Lower leg skin (tissue), 4 donors: ENCODE measurements at regions not wholly inside any gene's neighbourhood (a gene's known extent, or its start where the extent isn't known, plus 50 kb on each side); places are given as distances from the start of the nearest gene placed in this dataset.
"Not testable (repeated sequence)": the region's sequence is repeated elsewhere in the genome, so short reads cannot be mapped to it uniquely, and the experiment has no call there.

Experiments used
- DNase-seq, 2 donors: peaks; one replicate each; pipeline ENCODE4 v3.0.0-alpha.2; 2019; ENCODE audit warnings: low spot score in 2 of 2
- H3K4me3 ChIP-seq: fragments of 200-600 bp; sonication (generic); 2 replicates; pipeline ENCODE4 v1.5.1; 2017; ENCODE audit warnings: mild to moderate bottlenecking, low read depth; ENCODE audit not compliant: poor library complexity, severe bottlenecking
- CTCF ChIP-seq, 3 donors: fragments of 450-650 bp; IDR thresholded peaks; one replicate each; pipeline ENCODE4 v1.5.1; 2016; ENCODE audit warnings: antibody characterized with exemption in 3 of 3, mild to moderate bottlenecking in 3 of 3, moderate library complexity in 2 of 3
- POLR2A ChIP-seq, 2 donors: fragments of 450-650 bp; IDR thresholded peaks; one replicate each; pipeline ENCODE4 v1.6.1; 2016 to 2017; ENCODE audit warnings: antibody characterized with exemption in 2 of 2, mild to moderate bottlenecking in 1 of 2, moderate library complexity in 1 of 2
- WGBS, 2 donors: methylation state at CpG; one replicate each; pipeline ENCODE4 v1.1.5; 2018; 5-methylcytosine and 5-hydroxymethylcytosine counted together
- intact Hi-C: fragments of 100-400 bp; cut with DNase I; formaldehyde crosslinking; loops from one replicate; pipeline ENCODE4 v1.15.0; 2023; ENCODE audit warnings: low total_unique reads

GRCh38 chr17:22405080-22405479 is 712.8 kb downstream of the KCNJ18 start:
- intact Hi-C loops, DNase-seq, H3K4me3 ChIP-seq: not testable (repeated sequence)
- 90% methylated on average over 8 of the region's 39 CpGs; no CpG with 5 or more reads in 1 of the 2 donors for whole genome bisulfite sequencing, 2 donors

- intact Hi-C loops = no loop called here
- TF ChIP-seq CTCF (IDR thresholded peaks at IDR 0.05) (no peak), POLR2A (IDR thresholded peaks at IDR 0.05) (no peak)
Observed at GRCh38 chr17:22409160-22409751, 716.9 kb downstream of the KCNJ18 start.

GRCh38 chr17:22410136-22410535 is 717.8 kb downstream of the KCNJ18 start:
- intact Hi-C loops = no loop called here
- no peak overlapping the region for H3K4me3 ChIP-seq
- TF ChIP-seq POLR2A (IDR thresholded peaks at IDR 0.05) (no peak), CTCF (IDR thresholded peaks at IDR 0.05) (no peak)
- 73 to 75% methylated on average over 13 to 14 of the region's 14 CpGs for WGBS, 2 donors
- DNase-seq = no peak

More at GRCh38 chr17:22409160-22409751, 716.9 kb downstream of the KCNJ18 start:
- DNase-seq = peak in 1 of 2 donors; percentile 80
- H3K4me3 ChIP-seq = no peak overlapping the region
- WGBS, 2 donors = 80 to 85% methylated on average over 26 to 52 of the region's 52 CpGs

- DNase-seq = peak in 1 of 2 donors; percentile 74
- H3K4me3 ChIP-seq = no peak overlapping the region
- WGBS, 2 donors = 81 to 88% methylated on average over 38 of the region's 38 CpGs
- no peak for TF ChIP-seq POLR2A (IDR thresholded peaks at IDR 0.05)
- TF ChIP-seq CTCF (IDR thresholded peaks at IDR 0.05) = no peak
- intact Hi-C loops = no loop called here
Observed at GRCh38 chr17:22411185-22411784, 719.0 kb downstream of the KCNJ18 start.

- intact Hi-C loops = no loop called here
- TF ChIP-seq CTCF (IDR thresholded peaks at IDR 0.05) (no peak), POLR2A (IDR thresholded peaks at IDR 0.05) (no peak)
- WGBS, 2 donors = 67 to 69% methylated on average over 35 to 42 of the region's 53 CpGs
- no peak overlapping the region for H3K4me3 ChIP-seq
- no peak for DNase-seq
Observed at GRCh38 chr17:22435231-22435974, 743.1 kb downstream of the KCNJ18 start.

GRCh38 chr17:22441776-22442175 is 749.5 kb downstream of the KCNJ18 start:
- intact Hi-C loops = no loop called here
- WGBS, 2 donors = 68 to 69% methylated on average over 7 of the region's 7 CpGs
- H3K4me3 ChIP-seq = no peak overlapping the region
- DNase-seq = no peak
- no peak for TF ChIP-seq CTCF (IDR thresholded peaks at IDR 0.05)
- no peak for TF ChIP-seq POLR2A (IDR thresholded peaks at IDR 0.05)
